GM12875 (cell line): ENCODE measurements at regions not wholly inside any gene's neighbourhood (a gene's known extent, or its start where the extent isn't known, plus 50 kb on each side); places are given as distances from the start of the nearest gene placed in this dataset.

ENCODE experiments used
- H3K4me3 ChIP-seq: one replicate; pipeline ENCODE4 v1.5.1; 2011; ENCODE audit warnings: low read depth, low read length, control low read depth
- TF ChIP-seq, protein P1 (sequence below): IDR thresholded peaks from 2 replicates; pipeline ENCODE4 v1.5.1; 2011; ENCODE audit warnings: low read depth, mild to moderate bottlenecking, control low read depth, inconsistent platforms, low read length, moderate library complexity, borderline replicate concordance; ENCODE audit not compliant: insufficient read depth

DNA sequence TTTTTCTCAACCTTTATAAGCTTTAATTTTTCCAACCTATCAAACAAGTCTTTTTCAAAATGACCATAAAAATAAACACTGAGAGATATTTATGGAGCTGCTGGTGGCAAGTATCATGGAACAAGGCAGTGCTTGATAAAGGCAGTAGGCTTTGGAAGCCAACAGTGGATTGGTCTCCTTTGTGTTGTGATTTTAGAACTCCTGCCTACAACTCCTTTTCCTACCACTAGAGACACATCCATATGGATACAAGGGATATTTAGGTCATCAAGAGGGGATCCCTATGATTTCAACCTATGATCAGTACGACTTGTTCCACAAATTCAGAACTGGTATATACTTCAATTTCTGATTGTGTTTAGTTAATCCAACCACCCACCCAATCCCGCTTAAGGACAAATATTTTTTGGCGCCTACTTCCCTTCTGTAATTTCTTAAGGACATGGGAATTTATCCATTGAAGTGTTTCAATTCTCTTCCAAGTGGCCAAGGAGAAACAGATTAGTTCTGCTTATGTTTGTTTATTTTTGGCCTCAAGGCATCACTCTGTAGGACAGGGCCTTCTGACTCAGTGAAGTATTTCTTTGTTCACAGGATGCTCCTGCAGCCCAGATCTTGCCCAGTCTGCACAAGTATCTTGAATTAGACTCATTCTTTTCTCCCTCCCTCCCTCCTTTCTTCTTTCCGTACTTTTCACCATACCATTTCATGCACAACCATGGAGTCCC, 2119.6 kb upstream of the PIK3C3 start:
- TF ChIP-seq, protein P1, sequence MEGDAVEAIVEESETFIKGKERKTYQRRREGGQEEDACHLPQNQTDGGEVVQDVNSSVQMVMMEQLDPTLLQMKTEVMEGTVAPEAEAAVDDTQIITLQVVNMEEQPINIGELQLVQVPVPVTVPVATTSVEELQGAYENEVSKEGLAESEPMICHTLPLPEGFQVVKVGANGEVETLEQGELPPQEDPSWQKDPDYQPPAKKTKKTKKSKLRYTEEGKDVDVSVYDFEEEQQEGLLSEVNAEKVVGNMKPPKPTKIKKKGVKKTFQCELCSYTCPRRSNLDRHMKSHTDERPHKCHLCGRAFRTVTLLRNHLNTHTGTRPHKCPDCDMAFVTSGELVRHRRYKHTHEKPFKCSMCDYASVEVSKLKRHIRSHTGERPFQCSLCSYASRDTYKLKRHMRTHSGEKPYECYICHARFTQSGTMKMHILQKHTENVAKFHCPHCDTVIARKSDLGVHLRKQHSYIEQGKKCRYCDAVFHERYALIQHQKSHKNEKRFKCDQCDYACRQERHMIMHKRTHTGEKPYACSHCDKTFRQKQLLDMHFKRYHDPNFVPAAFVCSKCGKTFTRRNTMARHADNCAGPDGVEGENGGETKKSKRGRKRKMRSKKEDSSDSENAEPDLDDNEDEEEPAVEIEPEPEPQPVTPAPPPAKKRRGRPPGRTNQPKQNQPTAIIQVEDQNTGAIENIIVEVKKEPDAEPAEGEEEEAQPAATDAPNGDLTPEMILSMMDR: no peak
- H3K4me3 ChIP-seq: no peak overlapping the region

DNA sequence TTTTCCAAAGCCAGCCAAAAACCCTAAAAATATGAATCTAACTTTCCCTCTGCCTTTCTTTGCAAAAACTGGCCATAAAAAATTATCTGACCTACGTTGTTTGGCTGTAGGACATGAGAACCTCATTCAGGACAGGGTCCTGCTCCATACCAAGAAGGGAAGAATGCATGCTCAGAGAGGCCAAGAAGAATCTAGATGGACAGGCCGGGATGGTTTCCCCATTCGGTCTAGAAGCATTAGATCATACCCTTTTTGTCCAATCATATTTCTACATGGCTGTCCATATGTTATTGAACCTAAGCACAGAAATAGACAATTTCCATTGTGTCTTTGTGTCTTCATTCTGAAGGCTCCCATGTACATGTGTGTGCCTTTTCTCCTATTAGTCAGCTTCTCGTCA, 2120.4 kb upstream of the PIK3C3 start:
- no peak overlapping the region for H3K4me3 ChIP-seq
- TF ChIP-seq, protein P1: no peak

GRCh38 chr18:39825485-39826150, 2129.4 kb upstream of the PIK3C3 start:
- TF ChIP-seq, protein P1: no peak
- H3K4me3 ChIP-seq: no peak overlapping the region

- TF ChIP-seq, protein P1: no peak
- no peak overlapping the region for H3K4me3 ChIP-seq
Measured at GRCh38 chr18:39806525-39806924, 2148.5 kb upstream of the PIK3C3 start.

DNA sequence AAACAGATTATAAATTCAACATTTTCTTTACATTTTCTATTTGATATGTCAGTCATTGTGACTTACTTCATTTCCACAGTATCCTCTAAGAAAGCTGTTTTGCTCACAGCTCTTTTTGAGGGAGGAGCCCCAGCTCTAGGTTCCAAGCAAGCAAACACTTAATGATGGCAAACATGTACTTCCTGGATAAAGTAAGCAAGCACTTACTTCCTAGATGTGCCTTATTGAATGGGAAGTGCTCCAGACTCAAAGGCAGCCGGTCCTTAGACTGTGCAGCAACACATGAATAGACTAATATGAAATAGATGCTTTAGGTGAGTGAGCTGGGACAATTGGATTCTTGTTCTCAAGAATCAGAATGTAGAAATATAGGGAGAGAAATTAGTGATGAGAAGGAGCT, 2149.8 kb upstream of the PIK3C3 start:
- TF ChIP-seq, protein P1: no peak
- H3K4me3 ChIP-seq: no peak overlapping the region

DNA sequence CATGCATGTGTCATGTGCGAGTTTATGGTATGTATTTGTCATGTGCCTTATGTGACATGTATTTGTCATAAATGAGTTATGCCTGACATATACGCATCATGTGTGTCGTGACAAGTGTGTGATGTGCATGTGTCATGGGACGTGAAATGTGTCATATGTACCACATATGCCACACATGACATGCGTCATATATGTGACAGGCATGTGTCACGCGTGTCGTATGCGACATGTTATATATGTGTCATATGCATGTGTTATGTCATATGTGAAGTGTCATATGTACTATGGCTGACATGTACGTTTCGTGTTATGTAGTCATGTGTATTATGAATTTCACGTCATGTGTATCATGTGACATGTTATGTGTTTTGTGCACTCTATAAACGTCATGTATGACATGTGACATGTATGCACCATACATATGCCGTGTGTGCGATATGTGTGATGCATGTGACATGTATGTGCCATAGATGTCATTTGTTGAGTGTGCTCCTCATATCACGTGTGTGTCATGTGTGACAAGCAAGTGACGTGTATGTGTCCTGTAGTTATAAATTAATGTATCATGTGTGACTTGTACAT, 2152.3 kb upstream of the PIK3C3 start:
- H3K4me3 ChIP-seq: no peak overlapping the region
- TF ChIP-seq, protein P1: no peak

DNA sequence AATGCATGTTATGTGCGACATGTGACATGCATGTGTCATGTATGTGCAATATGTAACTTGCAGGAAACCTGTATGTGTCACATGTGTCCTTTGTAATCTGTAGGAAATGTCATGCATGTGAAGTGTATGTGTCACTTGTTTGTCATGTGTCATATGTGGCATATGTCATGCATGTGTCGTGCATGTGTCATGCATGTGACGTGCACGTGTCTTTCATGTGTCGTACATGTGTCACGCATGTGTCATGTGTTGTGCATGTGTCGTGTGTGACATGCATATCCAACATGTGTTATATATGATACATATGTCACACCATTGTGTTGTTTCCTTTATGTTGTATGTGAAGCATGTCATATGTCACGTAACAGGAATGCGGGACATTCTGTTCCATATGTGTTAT, 2153.2 kb upstream of the PIK3C3 start:
- no peak overlapping the region for H3K4me3 ChIP-seq
- TF ChIP-seq, protein P1: no peak
